GM12878 (cell line): ENCODE measurements at regions not wholly inside any gene's neighbourhood (a gene's known extent, or its start where the extent isn't known, plus 50 kb on each side); places are given as distances from the start of the nearest gene placed in this dataset.

Experiments used
- BCLAF1 ChIP-seq: fragments of 450-650 bp; IDR thresholded peaks from 2 replicates; pipeline ENCODE4 v1.6.1; 2017; ENCODE audit warnings: antibody characterized with exemption, mild to moderate bottlenecking, moderate library complexity
- NBN ChIP-seq: fragments of 450-650 bp; IDR thresholded peaks from 2 replicates; pipeline ENCODE4 v1.6.1; 2016
- PAX5 ChIP-seq: IDR thresholded peaks from 2 replicates; pipeline ENCODE4 v1.6.1; 2011; ENCODE audit warnings: low read depth, low read length, borderline replicate concordance
- RCOR1 ChIP-seq: conservative IDR thresholded peaks from 2 replicates; pipeline ENCODE4 v1.6.1; 2012; ENCODE audit warnings: low read depth, low read length, improper control_type of control experiment
- REST ChIP-seq: IDR thresholded peaks from 2 replicates; pipeline ENCODE4 v1.6.1; 2012; ENCODE audit warnings: mild to moderate bottlenecking, low read depth, low read length
- SIN3A ChIP-seq: IDR thresholded peaks from 2 replicates; pipeline ENCODE4 v1.6.1; 2012; ENCODE audit warnings: low read depth, low read length, improper control_type of control experiment
- SUZ12 ChIP-seq: fragments of 200-600 bp; sonication (generic); IDR thresholded peaks from one replicate; pipeline ENCODE4 v1.6.1; 2018; ENCODE audit warnings: antibody characterized with exemption, mild to moderate bottlenecking; ENCODE audit not compliant: unreplicated experiment
- TCF3 ChIP-seq: IDR thresholded peaks from 2 replicates; pipeline ENCODE4 v1.6.1; 2012; ENCODE audit warnings: low read depth, mild to moderate bottlenecking, low read length, borderline replicate concordance; ENCODE audit not compliant: insufficient read depth
- ZBTB11 ChIP-seq: fragments of 450-650 bp; formaldehyde crosslinking; IDR thresholded peaks from 2 replicates; pipeline ENCODE4 v1.5.0; 2022; ENCODE audit warnings: mild to moderate bottlenecking, missing genetic modification characterization

DNA sequence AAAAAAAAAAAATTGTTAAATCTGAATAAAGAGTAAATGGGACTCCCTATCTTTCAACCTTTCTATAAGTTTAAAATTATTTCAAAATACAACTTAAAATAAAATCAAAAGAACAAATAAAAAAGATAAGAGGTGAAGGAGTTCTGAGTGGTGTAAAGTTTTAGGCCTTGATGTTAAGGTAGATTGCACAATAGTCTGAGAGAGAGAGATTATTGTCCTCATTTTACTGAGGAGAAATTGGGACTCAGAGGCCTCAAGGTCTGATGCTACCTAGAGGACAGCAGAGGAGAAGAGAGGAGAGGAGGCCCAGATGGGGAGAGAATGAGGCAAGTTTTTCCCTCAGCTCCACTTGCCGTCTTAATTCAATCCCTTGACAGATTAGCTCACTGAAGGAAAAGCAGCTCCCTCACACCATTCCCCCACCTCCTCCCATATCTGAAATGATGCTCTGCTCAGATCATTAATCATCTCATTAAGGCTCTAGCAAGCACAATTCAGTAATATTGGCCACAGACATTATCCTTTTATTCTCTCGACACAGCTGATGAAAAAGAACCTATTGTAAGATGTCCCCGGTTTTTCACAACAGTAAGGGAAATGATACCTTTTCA, 106.3 kb upstream of the PTPN13 start (continued):
- no peak for TF ChIP-seq BCLAF1
- no peak for TF ChIP-seq PAX5
- TF ChIP-seq SUZ12: no peak
- TF ChIP-seq TCF3: no peak
- no peak for TF ChIP-seq RCOR1
- TF ChIP-seq ZBTB11: no peak
- TF ChIP-seq REST: no peak
- TF ChIP-seq SIN3A: no peak
- no peak for TF ChIP-seq NBN
